Stimulated activated CD8-positive, alpha-beta memory T cell treated with anti-CD3 and anti-CD28 coated beads, Interleukin-12 subunit alpha, Interleukin-12 subunit beta, amount 100 ng/mL, for 24 hours (primary cell): ENCODE measurements at regions not wholly inside any gene's neighbourhood (a gene's known extent, or its start where the extent isn't known, plus 50 kb on each side); places are given as distances from the start of the nearest gene placed in this dataset.
"Not testable (repeated sequence)": the region's sequence is repeated elsewhere in the genome, so short reads cannot be mapped to it uniquely, and the experiment has no call there.

ENCODE experiments used
- DNase-seq: peaks from one replicate; pipeline ENCODE4 v3.0.0-alpha.2; 2020; ENCODE audit errors: extremely low read depth

DNA sequence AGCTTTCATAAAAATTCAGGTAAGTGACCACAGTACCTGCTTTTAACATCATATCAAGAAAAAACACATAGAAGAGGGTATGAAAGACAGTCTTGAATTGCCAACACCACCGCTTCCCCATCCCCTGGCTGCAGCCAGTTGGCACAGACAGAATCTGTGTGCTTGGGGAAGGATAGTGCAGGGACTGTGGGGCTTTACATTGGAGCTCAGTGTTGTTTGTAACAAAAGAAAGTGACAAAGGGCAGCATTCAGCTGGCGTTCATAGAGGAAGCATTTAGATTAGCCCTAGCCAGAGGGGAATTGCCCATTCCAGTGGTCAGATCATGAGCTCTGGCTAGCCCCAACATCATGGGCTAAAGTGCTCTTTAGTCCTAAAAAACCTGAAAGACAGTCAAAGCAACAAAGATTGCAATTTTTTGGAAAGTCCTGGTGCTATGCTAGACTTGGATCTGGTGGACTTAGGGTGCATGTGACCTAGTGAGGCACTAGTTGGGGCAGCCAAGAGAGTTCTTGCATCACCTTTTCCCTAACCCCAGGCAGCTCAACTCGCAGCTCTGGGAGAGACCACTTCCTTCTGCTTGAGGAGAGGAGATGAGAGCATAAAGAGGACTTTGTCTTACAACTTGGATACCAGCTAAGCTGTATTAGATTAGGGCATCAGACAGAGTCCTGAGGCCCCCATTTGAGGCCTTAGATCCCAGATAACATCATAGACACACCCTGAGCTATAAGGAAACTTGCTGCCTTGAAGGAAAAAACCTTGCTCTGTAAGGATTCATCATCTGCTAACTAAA, 1602.4 kb upstream of the ADGRL3 start:
- DNase-seq: no peak

DNA sequence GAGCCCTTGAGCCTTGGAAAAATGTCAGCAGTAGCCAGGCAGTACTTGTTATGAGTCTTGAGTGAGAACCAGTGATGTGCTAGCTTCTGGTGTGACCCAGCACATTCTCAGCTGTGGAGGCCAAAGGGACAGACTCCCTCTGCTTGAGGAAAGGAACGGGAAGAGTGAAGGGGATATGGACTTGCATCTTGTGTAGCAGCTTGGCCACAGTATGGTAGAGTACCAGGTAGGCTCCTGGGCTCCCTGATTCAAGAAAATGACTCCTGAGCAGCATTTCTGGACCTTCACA, 1601.9 kb upstream of the ADGRL3 start:
- DNase-seq: no peak

DNA sequence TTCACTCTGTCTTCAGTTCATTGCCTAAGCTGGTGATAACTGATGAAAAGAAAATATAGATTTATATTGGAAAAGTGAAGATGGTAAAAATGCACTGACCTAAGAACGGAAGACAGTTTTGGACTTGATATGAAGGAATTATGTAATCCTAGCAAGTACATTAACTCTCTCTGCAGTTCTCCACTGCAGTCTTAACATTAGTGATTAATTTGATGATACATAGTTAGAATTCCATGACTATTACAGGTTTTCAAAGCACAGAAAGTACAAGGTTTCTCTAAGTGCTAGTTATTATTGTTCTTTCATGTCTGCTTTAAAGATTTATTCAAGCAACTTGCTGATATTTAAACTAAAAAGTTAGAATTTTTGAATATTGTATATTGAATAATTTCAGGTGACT, 1591.7 kb upstream of the ADGRL3 start:
- DNase-seq: no peak

DNA sequence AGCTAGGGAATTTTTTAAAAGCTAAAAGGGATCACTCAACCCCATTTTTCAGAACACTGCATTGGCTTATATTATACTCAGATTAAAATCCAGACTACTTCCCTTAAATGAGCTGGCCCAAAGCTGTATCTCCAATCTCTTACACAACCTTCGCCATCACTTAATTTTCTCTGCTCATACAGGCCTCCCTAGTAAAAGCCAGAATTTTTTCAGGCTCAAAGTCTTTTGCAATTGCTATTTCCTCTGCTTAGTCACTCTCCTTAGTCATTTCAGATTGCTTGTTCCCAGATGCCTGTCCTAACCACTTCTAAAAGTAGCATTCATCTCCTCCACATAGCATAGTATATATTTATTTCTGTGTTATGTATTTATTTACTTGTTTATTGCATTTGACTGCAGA, 1587.9 kb upstream of the ADGRL3 start:
- no peak for DNase-seq

DNA sequence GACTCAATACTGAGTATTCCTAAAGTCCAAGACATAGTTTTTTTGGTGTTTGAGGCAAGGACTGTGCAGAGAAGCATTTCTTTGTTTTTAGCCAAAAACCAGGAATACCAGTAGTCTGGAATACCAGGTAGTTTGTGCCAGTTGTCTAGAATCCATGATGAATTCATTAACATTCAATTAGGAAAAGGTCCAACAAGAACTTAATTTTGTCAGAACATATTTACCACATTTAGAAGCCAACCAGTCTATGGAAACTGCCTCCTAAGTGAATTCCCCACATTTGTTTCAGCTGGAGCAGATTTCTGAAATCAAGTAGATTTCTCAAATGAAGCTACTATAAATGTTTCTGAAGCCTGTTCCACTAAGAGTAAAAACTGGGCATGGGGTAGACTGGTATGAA, 1584.8 kb upstream of the ADGRL3 start:
- DNase-seq: no peak

DNA sequence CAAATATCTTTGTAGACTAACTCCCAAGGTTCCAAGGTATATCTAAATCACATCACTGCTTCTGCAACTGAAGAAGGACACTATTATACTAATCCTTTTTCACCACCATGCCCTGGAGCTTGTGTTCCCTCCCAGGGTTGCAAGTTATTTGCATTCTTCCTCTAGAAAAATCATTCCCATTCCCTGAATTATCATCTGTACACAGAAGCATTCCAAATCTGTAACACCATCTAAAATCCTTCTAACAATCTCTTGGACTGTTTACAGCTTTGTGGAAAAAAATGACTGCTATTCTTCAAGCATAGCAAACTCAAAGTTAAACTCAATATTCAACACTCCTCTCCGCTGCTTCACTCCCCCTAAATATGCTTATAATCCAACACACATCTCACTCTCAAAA, 1570.8 kb upstream of the ADGRL3 start:
- DNase-seq: no peak

DNA sequence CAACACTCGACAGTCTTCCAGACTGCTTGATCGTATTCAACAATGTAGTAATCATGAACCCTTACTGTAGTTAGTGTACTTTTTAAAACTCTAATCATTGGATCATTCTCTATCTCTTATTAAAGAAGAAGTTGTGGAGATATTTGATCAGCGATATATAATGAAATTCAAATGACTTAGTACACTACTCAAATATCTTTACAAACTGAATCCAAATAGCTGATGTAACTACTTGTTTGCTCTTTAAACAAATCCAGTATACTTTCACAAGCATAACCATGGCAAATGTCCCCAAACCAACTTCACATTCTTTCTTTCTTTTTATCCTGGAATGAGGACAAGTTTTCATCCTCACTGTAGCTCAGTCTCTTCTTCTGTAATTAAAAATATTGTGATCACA, 1569.9 kb upstream of the ADGRL3 start:
- DNase-seq: no peak

DNA sequence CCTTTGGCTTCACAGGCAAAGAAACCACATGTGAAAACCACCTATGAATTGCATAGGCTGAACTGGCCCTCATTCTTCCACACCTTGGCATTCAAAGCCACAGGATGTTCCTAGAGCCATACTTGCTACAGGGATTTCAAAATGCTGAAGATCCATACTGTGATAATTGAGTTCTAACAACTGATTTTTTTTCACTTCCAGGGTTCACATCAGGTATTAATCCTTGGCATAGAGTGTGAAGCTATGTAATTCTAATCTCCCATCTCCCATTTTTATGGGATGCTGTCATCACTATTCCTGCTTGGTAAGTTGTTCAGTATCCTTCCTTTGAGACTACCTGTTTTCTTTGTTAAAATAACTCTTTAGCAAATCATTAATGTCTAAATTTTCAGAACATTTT, 1569.2 kb upstream of the ADGRL3 start:
- no peak for DNase-seq

DNA sequence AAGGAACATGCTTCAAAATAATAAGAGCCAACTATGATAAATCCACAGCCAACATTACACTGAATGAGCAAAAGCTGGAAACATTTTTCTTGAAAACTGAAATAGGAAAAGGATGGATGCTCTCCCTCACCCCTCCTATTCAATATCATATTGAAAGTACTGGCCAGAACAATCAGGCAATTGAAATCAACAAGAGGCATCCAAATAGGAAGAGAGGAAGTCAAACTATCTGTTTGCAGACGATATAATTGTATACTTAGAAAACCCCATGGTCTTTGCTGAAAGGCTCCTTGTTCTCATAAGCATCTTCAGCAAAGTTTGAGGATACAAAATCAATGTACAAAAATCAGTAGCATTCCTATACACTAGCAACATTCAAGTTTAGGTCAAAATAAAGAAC, 1562.5 kb upstream of the ADGRL3 start:
- DNase-seq: no peak

DNA sequence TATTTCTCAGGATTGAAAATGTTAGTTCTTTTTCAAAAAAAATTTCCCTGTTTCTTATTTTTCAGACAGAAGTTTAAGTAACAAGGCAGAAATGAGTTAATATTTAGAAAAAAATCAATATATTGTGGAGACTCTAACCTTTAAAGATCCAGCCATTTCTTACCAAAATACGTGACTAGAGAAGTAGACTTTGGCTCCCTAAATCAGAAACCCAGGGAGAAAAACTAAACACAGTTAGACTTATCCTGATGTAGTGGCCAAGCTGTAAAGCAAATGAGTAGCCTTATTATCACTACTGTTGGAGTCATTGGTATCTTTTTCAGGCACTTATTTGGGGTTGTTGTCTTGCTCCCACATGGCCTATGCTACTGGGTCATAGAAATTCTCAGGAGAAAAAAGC, 1556.4 kb upstream of the ADGRL3 start:
- DNase-seq: no peak

DNA sequence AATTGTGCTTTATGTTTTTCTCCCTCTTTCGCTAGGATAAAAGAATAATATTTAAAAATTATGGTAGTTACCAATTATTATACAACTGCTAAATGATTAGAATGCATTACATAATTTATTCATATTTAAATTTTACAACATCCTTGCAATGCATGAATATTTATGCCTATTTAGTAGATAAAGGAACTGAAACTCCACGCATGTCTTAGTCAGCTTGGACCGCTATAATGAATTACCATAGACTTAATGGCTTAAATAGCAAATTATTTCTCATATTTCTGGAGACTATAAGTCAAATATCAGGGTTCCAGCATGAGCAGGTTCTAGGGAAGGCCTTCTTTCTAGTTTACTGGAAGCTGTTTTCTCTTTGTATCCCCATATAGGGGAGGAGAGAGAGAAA, 1555.4 kb upstream of the ADGRL3 start:
- no peak for DNase-seq

DNA sequence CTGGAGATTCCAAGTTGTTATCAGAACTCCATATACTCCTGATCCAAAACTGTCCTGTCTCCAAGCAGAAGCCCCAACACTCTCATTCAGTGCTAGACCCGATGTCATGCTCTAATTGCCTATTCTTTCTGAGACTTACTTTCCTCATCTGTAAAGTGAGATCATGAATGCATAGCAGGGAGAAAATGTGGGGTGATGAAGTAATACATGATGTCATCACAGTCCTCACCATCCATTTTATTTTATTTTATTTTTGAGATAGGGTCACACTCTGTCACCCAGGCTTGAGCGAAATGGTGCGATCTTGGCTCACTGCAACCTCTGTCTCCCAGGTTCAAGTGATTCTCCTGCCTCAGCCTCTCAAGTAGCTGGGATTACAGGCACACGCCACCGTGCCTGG, 1554.0 kb upstream of the ADGRL3 start:
- DNase-seq: no peak

DNA sequence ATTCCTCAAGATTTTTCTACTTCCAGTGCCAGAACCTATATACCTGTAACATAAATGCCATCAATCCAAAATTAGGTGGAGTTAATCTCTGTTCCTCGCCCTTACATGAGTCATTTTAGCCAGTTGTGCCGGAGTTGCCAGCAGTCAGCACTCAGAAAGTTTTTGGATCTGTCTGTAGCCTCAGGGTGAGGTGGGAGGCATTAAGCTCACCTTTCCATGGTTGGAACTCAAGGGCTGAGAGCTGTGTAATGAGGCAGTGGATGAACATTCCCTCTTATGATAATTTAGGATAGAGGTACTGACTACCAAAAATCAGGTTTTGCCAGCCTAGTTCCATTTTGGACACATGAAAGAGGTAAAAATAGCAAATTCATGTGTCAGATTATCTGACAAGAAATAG, 1553.1 kb upstream of the ADGRL3 start:
- DNase-seq: no peak

DNA sequence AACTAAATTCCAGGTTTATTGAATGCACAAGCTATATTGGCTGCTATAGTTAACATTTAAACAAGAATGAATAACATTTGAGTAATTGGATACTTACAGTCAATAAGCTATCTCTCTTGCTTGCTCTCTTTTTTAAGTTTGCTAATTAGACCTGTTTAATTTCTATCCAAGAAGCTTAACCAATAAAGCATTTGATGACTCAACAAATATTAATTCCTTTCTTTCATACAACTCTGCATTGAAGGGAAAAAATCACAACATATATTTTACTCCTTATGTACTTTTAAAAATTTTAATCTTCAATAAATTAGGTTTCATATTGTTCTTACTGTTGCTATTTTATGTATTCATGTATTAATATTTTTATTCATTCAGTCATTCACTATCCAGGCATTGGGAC, 1552.6 kb upstream of the ADGRL3 start:
- DNase-seq: no peak

DNA sequence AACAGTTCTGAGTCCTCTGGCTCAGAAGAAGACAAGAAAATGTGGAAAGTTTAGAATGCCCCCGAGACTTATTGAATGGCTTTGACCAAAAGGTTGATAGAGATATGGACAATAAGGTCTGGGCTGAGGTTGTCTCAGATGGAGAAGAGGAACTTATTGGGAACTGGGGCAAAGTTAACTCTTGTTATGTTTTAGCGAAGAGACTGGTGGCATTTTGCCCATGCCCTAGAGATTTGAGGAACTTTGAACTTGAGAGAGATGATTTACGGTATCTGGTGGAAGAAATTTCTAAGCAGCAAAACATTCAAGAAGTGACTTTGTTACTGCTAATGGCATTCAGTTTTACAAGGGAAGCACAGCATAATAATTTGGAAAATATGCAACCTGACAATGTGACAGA, 1549.3 kb upstream of the ADGRL3 start:
- DNase-seq: no peak

DNA sequence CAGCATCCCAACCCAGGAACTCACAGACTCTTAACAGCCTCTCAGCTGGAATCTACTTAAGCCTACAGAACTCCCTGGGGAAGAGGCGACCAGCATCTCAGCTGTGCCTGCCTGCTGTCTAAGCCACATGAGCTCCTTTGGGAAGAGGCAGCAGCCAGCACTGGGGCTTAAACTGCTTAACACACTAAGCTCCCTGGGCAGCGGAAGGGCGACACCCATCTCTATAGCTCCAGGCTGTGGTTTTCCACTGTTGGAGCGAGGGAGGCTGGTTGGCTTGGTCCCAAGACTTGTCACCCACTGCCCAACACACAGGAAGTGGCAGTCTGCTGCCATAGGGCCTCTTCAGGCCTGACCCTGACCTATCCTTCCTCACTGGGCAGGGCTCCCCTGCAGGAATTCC, 1544.1 kb upstream of the ADGRL3 start:
- DNase-seq: no peak

DNA sequence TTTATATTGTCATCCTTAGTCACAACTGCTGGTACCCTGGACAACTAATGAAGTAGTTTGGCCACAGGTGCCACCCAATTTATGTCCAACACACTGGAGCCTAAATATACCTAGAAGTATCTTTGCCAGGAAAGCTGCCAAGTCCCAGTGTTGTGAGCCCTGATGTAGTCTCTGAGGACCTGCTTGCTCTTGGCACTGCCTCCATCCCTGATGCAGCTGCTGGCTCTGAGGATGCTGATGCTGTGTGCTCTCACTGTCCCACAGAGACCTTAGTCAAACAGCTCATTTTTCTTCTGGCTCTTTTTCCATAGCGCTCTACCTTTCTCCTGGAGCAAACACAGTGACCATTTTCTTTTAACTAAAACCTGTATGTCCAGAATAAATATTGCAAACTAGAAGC, 1535.4 kb upstream of the ADGRL3 start:
- no peak for DNase-seq

DNA sequence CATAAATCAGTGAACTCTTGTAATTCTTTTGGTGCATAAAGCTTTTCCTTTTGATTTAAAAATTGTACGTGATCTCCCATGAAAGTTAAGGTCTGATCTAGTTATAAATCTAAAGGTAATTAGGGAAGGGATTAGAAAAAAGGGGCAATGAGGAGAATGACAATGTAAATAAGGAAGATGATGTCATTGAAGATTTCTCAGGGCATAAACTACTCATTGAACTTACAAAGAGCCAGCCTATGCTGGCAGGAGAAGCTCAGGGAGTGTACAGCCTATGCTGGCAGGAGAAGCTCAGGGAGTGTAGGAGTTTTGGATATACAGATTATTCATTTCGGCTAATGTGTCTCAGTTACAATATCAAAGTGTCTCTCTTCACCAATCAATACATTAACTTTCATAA, 1533.5 kb upstream of the ADGRL3 start:
- DNase-seq: no peak

DNA sequence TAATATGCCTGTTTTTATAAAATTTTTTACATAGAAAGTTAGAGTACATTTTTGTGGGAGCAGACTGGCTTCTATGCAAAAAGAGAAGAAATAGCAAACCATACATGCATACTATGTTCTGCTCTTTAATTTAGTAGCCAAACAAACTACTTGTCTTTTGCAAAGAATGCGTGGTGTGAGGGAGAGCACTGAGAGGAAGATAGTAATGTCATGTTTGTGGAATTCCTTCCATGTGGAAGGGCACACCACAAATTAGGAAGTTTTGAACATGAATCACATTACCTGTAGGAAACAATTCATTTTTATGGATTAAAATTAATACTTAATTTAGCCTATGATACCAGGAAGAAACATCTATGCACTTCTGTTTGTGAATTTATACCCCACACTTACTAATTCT, 1529.1 kb upstream of the ADGRL3 start:
- DNase-seq: no peak

DNA sequence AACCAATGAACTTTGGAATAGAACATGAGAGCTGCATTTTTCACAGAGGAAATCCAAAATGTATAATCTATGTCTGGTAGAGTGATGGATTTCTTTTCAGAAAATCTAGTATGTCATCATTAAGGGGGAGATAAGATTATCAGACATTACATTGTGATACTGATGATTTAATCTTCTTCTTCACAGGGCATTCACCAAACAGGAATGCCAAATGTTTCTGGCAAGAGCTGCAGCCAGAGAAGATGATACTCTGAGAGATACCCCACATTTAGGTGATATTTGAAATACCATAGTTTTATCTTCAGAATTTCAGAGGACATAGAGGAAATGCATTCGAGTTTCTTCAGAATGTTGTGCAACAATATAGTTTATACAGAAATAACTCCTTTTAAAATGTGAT, 1523.7 kb upstream of the ADGRL3 start:
- no peak for DNase-seq

DNA sequence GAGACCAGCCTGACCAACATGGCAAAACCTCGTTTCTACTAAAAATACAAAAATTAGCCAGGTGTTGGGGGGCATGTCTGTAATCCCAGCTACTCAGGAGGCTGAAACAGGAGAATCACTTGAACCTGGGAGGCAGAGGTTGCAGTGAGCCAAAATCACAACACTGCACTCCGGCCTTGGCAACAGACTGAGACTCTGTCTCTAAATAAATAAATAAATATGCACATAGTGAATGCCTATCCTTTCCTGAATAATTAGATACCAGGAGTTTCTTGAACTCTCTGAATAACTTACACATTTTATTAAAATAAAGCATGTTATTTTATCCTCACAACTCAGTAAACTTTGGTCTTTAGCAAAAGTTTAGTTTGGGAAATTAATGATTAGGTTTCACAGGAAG, 1523.1 kb upstream of the ADGRL3 start:
- DNase-seq: not testable (repeated sequence)

DNA sequence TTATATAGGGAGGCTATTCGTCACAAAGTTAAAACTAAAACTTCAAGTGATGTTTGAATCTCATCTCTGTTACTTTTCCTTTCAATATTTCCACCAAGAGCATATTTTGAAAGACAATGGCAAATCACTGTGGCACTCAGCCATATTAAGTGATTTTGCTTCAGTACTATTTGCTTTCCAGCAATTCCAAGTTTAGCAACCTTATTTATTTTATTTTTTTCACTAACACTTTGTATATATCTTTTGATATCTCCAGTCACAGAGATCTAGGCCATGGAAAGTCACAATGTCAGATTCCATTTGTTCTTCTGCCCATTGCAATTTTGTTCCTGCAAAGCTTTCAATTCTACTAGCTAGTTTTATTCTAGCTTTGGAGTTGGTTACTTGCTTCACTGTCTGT, 1514.5 kb upstream of the ADGRL3 start:
- no peak for DNase-seq

DNA sequence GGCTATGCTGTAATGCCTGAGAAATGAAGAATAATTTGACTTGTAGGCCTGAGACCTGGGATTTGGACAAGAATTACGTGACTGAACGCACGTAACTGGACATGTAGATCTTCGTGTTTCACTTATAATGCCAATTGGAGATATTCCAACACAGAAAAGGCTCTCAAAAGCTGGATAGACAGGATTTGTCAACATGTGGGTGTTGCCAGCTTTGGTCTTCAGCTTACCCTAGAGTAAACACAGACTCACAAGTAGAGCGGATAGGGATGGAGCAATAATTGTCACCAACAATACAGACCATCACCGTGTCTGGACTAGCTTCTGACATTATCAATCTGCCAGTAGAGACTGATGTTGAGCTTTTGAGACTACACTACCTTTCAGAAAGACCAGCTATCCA, 1511.0 kb upstream of the ADGRL3 start:
- DNase-seq: no peak

DNA sequence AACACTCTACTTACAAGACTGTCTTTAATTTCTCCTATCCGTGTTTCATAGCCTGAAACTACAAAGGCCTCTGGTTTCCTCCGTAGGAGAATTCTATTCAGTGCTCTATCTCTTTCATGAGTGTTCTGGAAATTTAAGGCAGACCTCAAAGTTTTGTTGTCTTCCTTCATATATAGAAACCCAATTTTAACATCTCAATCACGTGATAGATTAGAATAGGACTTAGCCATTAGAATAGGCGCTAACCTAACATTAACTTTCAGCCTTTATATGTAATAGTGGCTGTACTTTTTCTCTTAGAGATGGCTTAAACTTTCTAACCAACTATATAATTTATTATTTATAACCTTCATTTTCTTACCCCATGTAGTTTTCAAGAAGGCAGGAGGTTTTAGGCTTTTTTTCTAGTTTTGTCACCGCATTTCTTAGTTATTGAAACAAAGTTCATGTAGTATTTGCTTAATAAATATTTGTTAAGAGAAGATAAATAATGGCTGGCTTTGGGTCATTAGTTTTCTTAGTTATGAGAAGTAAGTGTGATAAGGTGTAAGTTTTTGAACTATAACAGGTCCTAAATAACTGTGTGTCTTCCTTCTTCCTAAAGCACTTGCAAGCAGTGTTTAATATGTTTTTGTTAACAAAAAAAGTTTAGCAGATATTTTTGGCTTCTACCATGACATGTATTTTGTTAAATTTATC, 1504.6 kb upstream of the ADGRL3 start:
- no peak for DNase-seq
